ENCODE measurements at regions not wholly inside any gene's neighbourhood (a gene's known extent, or its start where the extent isn't known, plus 50 kb on each side); places are given as distances from the start of the nearest gene placed in this dataset.

- DNase-seq: no peak
Measured at GRCh38 chr13:106295971-106296370, 239.5 kb downstream of the EFNB2 start.

DNA sequence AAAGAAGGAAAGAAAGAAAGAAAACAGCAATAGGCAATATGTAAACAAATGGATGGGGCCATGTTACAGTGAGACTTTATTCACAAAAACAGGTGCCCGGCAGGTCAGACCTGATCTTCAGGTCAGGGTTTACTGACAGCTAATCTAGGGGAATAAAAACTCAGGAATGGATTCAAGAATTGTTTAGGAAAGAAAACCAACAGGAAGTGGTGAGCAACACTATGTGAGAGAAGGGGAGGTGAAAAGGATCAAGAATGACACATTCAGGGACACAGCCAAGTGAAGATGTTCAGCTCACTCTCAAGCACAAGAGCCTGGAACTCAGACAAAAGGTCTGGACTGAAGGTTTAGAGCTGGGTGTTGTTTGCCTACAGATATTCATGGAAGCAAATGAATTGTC, 244.5 kb downstream of the EFNB2 start:
- DNase-seq: no peak

GRCh38 chr13:106287351-106287750, 248.1 kb downstream of the EFNB2 start:
- DNase-seq: no peak

- DNase-seq: no peak
Measured at GRCh38 chr13:106286811-106287210, 248.7 kb downstream of the EFNB2 start.

GRCh38 chr13:106284358-106284757, 251.1 kb downstream of the EFNB2 start:
- no peak for DNase-seq

GRCh38 chr13:106281426-106281825, 254.0 kb downstream of the EFNB2 start:
- no peak for DNase-seq

DNA sequence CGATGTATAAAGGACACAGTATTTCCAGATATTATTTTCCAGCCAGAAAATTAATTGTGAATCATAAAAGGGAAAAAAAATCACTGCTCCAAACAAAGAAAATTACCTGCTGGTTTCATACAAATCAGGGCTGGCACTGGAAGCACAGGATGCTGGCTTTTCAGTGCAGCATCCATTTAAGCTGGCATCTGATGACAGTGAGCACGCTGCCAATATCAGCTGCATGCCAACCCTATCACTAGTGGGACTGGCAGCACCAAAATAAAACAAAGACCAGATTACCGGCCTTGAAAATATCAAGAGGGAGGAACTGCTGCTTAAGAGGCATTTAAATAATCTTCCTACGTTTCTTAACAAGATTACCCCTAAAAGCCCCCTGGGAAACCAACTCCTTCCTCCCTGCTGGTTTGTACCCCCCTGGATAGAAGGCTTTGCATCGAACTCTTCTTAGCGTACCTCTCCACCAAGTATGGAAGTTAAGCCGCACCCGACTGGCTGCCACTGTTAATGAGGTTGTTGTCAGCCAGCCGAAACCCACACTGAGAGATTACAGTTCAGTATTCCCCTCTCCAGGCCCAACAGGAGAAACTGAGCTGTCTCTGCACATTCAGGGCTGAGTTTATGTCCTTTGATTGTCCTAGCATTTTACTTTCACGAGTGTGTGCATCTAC, 257.8 kb downstream of the EFNB2 start:
- DNase-seq: no peak

DNA sequence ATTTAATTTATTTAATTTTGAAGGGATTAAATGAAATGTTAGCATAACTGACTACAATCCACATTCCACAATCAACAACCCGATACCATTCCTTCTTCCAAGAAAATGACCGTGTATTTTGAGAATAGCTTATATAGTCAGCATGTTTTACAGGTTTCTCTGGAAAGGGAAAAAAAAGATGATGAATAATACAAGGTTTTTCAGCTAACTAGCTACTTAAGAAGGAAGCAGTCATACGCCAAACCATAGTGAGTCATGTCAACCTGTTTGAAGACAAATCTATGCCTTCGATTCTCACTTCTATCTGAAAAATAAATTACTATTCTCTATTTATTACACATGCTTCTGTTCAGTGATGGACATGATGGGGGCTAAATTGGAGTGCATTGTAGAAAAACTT, 258.6 kb downstream of the EFNB2 start:
- DNase-seq: no peak

GRCh38 chr13:106275446-106276032, 259.9 kb downstream of the EFNB2 start:
- DNase-seq: no peak

DNA sequence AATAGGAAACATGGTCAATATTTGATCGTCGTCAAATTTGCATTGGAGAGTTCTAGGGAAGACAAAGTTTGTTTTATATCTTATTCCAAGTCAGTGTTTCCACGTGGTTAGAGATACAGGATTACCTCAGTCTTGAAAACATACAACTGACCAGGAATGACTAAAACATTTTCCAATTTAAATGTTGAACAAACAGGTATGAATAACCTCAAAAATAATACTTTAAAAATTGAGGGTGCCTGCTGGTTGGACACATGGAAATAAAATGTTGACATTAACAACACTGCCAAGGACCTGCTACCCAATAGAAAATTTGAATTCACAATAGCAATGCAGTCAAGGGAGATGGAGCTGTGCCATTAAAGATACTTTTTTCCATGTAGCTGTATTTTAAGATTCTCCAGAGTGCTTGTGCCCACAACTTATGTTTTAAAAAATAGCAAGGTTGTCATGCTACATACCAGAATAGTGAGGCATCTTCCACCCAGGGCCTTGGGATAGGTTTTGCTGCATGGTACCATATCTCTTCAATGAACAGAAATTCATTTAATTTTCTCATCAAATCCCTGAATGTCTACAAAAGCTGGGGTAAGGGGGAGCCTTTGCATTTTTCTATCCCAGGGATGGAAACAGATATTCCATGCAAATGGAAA, 260.8 kb downstream of the EFNB2 start:
- no peak for DNase-seq

- no peak for DNase-seq
Measured at GRCh38 chr13:106263801-106264200, 271.7 kb downstream of the EFNB2 start.

DNA sequence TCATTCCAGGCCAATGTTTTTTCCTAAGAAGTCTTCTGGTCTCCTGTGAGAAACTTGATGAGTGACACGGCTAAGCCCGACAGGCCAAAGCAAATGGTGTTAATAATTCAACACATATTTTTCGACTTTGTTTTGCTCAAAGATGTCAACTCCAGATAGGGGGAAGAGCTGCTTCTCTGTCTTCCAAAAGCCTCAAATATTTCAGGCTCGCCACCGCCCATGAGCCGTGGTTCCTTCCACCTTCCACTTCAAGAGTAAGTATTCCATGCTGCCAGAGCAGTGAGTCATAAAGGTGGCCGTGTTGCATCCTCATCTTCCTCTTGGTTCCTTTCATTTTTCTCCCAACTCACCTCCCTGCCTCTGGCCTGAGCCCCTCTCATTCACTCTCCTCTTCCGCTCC, 272.6 kb downstream of the EFNB2 start:
- DNase-seq: no peak

DNA sequence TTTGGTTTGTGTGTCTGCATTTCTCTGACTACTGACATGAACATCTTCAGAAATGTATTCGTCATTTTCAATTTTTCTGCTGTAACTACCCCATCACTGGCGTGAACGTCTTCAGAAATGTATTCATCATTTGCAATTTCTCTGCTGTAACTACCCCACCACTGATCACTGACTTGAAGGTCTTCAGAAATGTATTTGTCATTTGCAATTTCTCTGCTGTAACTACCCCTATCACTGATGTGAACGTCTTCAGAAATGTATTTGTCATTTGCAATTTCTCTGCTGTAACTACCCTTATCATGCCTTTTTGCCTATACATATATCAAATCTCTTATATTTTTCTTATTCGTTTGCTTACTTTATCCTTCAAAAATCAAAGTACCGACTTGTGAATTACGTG, 274.0 kb downstream of the EFNB2 start:
- no peak for DNase-seq

GRCh38 chr13:106260352-106260751, 275.1 kb downstream of the EFNB2 start:
- DNase-seq: no peak

DNA sequence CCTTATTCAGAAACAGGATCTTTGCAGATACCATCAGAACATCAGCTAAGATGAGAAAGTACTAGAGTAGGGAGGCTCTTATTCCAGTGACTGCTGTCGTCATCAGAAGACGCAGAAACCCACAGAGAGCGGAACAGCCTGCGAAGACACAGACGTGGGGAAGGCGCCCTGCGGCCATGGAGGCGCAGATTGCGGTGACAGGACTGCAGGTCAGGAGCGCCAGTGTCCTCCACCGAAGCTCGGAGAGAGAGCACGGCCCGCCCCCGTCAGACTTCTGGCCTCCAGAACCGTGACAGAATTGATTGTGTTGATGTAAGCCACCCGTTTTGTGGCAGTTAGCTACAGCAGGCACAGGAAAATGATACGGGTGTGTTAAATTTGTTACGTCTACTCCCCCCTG, 275.5 kb downstream of the EFNB2 start:
- no peak for DNase-seq

GRCh38 chr13:106246666-106247188, 288.7 kb downstream of the EFNB2 start:
- no peak for DNase-seq

DNA sequence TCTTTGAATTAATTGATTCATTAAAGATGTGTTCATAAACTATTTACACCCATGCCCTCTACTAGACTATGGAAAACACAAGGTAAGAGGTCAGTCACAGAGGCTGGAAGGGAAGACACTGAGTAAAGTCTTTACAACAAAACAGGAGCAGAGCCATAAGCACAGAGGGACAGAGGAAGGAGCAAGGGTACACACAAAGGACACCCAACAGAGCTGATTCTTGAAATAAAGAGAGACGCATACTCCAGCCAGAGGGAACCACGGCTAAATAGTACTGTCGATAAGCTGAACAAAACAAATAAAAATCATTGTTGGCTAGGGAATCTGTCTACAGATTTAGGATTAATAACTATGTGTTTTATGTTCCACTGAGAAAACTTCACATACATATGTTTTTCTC, 289.2 kb downstream of the EFNB2 start:
- DNase-seq: no peak

DNA sequence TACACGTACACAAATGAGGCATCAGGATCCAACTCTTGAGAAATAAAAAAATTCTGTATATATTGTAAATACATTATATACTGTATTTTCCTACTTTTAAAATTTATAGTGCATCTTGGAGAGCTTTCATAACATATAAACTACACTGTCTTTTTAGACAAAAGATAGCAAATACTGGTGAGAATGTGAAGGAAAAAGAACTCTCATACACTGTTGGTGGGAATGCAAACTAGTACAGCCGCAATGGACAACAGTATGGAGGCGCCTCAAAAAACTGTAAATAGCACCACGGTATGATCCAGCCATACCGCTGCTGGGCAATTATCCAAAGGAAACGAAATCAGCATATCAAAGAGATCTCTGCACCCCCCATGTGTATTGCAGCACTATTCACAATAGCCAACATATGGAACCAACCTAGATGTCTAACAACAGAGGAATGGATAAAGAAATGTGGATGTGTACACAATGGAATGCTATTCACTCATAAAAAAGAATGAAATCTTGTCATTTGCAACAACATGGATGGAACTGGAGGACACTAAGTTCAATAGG, 292.4 kb downstream of the EFNB2 start:
- DNase-seq: no peak

DNA sequence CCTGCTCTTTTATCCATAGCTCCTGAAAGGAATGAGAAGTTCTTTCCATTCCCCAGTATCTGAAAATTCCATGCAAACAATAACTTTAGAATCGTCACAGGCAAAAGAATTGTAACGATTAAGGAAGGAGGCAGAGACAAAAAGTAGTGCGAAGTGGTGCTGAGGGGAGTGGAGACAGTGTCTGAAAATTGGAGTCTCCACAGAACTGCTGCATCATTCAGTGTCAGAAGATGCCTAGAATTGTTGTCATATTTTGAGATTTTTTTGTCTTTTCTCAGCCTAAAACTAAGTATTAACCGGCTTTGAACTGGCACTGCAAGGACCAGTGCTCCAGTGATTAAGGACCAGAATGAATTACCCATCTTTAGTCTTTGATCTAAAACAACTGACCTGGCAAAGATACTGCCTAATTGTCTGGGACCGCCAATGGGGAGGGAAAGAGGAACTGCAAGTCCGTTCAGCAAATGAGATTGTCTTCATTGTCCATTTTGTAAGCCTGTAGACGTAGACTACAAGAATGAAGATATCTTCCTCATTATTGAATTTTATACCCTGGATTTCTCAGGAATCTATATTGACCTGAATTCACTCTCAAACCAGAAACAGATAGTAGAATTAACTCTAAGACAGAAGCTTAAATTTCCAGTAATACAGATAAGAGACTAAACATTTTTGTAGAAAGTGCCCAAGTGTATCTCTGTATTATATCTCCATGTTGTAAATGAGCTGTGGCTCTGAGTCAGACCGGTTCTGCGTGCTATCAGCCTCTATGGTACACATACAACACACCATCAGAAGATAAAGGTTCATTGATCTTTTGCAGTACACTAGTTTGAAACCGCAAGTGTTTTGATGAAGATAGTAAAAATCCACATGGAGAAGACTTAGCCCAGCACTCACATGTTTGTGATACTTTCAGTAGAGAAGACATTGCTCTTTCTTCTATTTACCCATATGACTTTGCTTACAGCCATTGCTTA, 293.2 kb downstream of the EFNB2 start:
- no peak for DNase-seq

DNA sequence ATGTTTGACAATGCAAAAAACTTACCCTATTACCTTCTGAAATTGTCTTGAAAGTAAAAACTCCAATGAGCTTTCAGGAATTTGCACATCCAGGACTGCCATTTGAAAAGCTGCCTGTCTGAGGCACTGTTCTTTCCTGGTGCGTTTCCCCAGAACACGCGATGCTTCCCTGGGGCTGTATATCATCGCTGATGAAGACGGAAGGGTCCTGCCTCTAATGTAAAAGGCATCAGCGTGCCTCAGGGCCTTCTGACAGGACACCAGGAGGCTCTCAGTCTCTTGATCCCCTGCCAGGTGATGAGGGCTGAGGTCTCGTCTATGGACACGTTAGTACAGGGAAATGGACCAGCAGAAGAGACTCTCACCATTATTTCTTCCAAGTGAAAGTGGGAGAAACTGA, 296.8 kb downstream of the EFNB2 start:
- DNase-seq: no peak

- DNase-seq: no peak
Measured at GRCh38 chr13:106234636-106235035, 300.8 kb downstream of the EFNB2 start.

DNA sequence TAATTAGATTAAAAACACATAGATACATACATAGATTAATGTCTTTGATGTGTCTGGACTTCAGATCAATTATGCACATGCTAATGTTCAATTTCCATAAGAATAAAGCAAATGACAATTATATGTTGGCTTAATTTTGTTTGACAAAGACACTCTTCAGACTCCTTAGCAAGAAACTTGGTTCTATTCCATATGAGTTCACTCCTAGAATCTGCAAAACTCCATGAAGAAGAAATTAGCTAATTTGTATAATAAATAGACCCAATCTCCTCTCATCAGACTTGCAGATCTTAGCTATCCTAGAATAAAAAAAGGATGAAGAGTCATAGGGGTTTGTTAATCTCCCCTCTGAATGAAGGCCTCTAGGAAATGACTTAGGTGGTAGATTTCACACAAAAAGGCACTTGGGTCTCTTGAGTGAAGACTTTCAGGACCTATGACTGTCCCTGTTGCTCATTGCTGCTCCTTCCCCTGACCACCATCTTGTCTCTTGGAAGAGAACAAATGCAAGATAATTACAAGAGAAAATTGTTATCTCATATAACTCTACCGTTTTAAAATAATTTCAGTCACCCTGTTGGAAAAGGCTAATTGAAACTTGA, 302.2 kb downstream of the EFNB2 start:
- no peak for DNase-seq

Measured in SHP77 treated with DMSO at 0.1 percent for 48 hours (cell line).